Testis (tissue), 2 donors: ENCODE measurements at regions not wholly inside any gene's neighbourhood (a gene's known extent, or its start where the extent isn't known, plus 50 kb on each side); places are given as distances from the start of the nearest gene placed in this dataset.

Experiments
- DNase-seq: peaks from one replicate; pipeline ENCODE4 v3.0.0-alpha.2; 2019
- H3K27ac ChIP-seq, 2 donors: fragments of 200-600 bp; sonication (generic); one replicate each; pipeline ENCODE4 v1.5.1; 2019
- H3K27me3 ChIP-seq: fragments of 200-600 bp; sonication (generic); one replicate; pipeline ENCODE4 v1.5.1; 2019
- H3K36me3 ChIP-seq: fragments of 200-600 bp; sonication (generic); one replicate; pipeline ENCODE4 v1.5.1; 2017; ENCODE audit warnings: low read depth; ENCODE audit errors: missing control alignments
- H3K4me1 ChIP-seq: fragments of 200-600 bp; sonication (generic); one replicate; pipeline ENCODE4 v1.5.1; 2019
- H3K4me3 ChIP-seq, 2 donors: fragments of 200-600 bp; sonication (generic); one replicate each; pipeline ENCODE4 v1.5.1; 2017 to 2019
- H3K9me3 ChIP-seq: fragments of 200-600 bp; sonication (generic); one replicate; pipeline ENCODE4 v1.5.1; 2017
- POLR2A ChIP-seq: fragments of 450-650 bp; IDR thresholded peaks from one replicate; pipeline ENCODE4 v1.6.1; 2017; ENCODE audit warnings: antibody characterized with exemption, mild to moderate bottlenecking, moderate library complexity
- WGBS, 2 donors: methylation state at CpG; one replicate each; pipeline ENCODE4 v1.1.5; 2018; 5-methylcytosine and 5-hydroxymethylcytosine counted together
- intact Hi-C: fragments of 100-400 bp; cut with DNase I; formaldehyde crosslinking; loops from one replicate; pipeline ENCODE4 v1.15.1; 2023; ENCODE audit warnings: low total_unique reads
- TF ChIP-seq, protein P1 (sequence below), 3 experiments: fragments of 450-650 bp in 2 of 3; fragments of 200-600 bp in 1 of 3; sonication (generic) in 1 of 3; IDR thresholded peaks; one replicate each; pipeline ENCODE4 v1.5.1; 2016 to 2019; ENCODE audit warnings: antibody characterized with exemption in 3 of 3, mild to moderate bottlenecking in 2 of 3, moderate library complexity in 1 of 3

DNA sequence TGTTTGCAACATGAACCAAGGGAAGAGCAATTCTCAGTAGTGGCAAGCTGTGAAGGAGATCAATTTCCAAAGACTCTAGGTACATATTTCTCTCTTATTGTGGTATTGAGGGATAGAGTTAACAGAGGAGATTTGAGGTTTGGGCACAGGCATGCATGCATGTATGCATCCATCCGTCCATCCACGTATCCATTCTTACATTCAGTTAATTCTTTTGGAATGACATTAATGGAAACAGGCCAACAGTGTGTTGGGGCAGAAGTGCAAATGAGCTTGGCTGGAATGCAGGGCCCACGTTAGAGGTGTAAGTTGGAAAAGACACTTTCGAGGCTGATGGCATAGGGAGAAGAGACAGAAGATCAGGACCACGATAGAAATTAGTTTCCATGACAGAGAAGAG is 216.9 kb upstream of the PELI2 start:
- Histone ChIP-seq H3K27me3 (no peaks in the 10 kb centered on the region), H3K36me3 (no peaks in the 10 kb centered on the region), H3K9me3 (no peaks in the 10 kb centered on the region), H3K4me1 (peaks cover 2% of the 10 kb centered on the region), H3K4me3 (no peak overlapping the region), H3K27ac (no peak overlapping the region)
- TF ChIP-seq, protein P1, sequence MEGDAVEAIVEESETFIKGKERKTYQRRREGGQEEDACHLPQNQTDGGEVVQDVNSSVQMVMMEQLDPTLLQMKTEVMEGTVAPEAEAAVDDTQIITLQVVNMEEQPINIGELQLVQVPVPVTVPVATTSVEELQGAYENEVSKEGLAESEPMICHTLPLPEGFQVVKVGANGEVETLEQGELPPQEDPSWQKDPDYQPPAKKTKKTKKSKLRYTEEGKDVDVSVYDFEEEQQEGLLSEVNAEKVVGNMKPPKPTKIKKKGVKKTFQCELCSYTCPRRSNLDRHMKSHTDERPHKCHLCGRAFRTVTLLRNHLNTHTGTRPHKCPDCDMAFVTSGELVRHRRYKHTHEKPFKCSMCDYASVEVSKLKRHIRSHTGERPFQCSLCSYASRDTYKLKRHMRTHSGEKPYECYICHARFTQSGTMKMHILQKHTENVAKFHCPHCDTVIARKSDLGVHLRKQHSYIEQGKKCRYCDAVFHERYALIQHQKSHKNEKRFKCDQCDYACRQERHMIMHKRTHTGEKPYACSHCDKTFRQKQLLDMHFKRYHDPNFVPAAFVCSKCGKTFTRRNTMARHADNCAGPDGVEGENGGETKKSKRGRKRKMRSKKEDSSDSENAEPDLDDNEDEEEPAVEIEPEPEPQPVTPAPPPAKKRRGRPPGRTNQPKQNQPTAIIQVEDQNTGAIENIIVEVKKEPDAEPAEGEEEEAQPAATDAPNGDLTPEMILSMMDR (IDR thresholded peaks at IDR 0.05), result no peak
- TF ChIP-seq POLR2A, result no peak
- WGBS, 2 donors, result 79 to 84% methylated on average over 5 of the region's 5 CpGs
- no peak for DNase-seq
- intact Hi-C loops, result no loop called here

DNA sequence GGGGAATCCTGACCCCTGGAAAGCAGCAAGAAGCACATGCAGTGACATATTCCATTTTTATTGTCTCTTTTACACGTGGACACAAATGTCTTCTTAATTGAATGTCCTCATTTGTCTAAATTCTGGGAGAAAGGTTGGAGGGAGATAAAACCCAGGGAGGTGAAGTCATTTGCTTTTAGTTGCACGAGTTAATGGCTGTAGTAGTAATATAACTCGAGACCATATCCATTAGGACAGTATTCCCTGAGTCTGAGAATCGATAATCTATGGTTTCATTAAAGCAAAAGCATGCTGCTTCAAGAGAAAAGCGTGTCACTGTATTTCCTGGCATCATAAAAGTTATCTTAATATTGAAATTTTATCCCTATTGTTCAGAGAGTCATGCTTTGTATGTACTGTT is 216.0 kb upstream of the PELI2 start:
- intact Hi-C loops, result no loop called here
- DNase-seq, result no peak
- Histone ChIP-seq H3K27ac (no peak overlapping the region), H3K27me3 (no peaks in the 10 kb centered on the region), H3K36me3 (no peaks in the 10 kb centered on the region), H3K9me3 (no peaks in the 10 kb centered on the region), H3K4me1 (peaks cover 2% of the 10 kb centered on the region), H3K4me3 (no peak overlapping the region)
- TF ChIP-seq, protein P1 (IDR thresholded peaks at IDR 0.05), result no peak
- TF ChIP-seq POLR2A, result no peak
- WGBS, 2 donors, result 68 to 69% methylated on average over 5 of the region's 5 CpGs

DNA sequence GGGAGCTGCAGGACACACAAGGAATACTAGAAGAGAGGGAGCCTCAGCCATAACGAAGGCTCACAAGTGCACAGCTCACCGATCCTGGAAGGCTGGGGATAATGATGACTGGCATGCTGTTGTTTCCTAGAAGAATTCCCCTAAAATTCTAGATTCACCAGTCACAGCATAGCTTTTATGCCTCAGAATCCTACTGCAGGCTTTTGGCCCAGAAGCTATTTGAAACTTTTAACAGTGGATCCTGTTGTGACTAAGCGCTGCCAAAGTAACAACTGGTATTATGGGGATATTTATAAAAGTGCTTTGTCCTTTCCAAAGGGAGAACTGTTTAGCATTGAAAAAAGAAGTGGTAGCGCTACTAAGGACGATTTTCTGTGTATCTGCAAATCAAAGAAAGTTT is 214.1 kb upstream of the PELI2 start:
- no peaks in the 10 kb centered on the region for H3K36me3 ChIP-seq
- H3K4me1 ChIP-seq, result peaks cover 2% of the 10 kb centered on the region
- WGBS, 2 donors, result 36 to 57% methylated on average over 5 of the region's 5 CpGs
- intact Hi-C loops, result no loop called here
- DNase-seq, result no peak
- H3K27me3 ChIP-seq, result no peaks in the 10 kb centered on the region
- no peak overlapping the region for H3K4me3 ChIP-seq
- no peaks in the 10 kb centered on the region for H3K9me3 ChIP-seq
- TF ChIP-seq, protein P1 (IDR thresholded peaks at IDR 0.05), result no peak
- no peak for TF ChIP-seq POLR2A
- H3K27ac ChIP-seq, result no peak overlapping the region

DNA sequence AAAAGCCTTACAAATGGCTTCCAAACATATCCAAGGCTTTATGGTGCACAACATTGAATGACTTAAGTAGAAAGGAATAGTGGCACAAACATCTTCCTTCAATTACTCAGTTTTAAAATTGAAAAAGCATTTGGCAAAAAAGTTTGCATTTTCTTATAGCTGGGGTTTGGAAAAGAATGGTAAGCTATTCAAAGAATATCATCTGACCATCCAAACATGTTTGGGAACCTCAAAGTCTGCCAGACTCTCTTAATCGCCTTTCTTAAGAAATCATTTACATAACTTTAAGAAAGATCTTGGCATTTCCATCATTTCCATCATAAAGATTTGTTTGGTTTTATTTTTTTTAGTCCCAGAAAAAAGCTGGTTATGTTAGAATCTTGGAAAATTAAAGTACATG is 210.1 kb upstream of the PELI2 start:
- no peak for DNase-seq
- peaks cover 2% of the 10 kb centered on the region for H3K4me1 ChIP-seq
- H3K36me3 ChIP-seq, result no peaks in the 10 kb centered on the region
- no peak overlapping the region for H3K27ac ChIP-seq
- H3K27me3 ChIP-seq, result no peaks in the 10 kb centered on the region
- intact Hi-C loops, result no loop called here
- no peak overlapping the region for H3K4me3 ChIP-seq
- no peaks in the 10 kb centered on the region for H3K9me3 ChIP-seq
- WGBS, 2 donors, result 92 to 94% methylated on average over 1 of the region's 1 CpG
- TF ChIP-seq, protein P1 (IDR thresholded peaks at IDR 0.05), result no peak
- TF ChIP-seq POLR2A, result no peak

DNA sequence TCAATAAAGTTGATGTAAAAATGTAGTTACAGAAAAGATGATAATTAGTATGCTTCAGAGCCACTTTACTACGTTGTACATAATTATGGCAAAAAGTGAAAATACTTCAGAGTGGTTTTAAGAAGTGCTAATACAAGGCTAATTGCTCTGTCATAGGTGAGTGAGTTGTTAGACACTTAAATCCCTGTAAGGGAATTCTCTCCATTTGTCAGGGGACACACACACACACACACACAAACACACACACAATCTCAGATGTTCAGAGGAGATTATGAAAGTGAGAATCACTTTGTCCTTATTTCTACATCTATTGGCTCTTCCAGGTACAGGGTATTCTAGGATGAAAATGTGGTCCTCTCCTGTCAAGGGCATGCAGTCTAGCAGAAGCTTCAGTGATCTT is 208.3 kb upstream of the PELI2 start:
- TF ChIP-seq POLR2A, result no peak
- TF ChIP-seq, protein P1 (IDR thresholded peaks at IDR 0.05), result no peak
- no peaks in the 10 kb centered on the region for H3K9me3 ChIP-seq
- no peaks in the 10 kb centered on the region for H3K27me3 ChIP-seq
- no peak overlapping the region for H3K4me3 ChIP-seq
- 83 to 88% methylated on average over 1 of the region's 1 CpG for WGBS, 2 donors
- H3K36me3 ChIP-seq, result no peaks in the 10 kb centered on the region
- no peak for DNase-seq
- no peak overlapping the region for H3K27ac ChIP-seq
- intact Hi-C loops, result no loop called here
- peaks cover 6% of the 10 kb centered on the region for H3K4me1 ChIP-seq
